HG03097 (cell line): ENCODE measurements at regions not wholly inside any gene's neighbourhood (a gene's known extent, or its start where the extent isn't known, plus 50 kb on each side); places are given as distances from the start of the nearest gene placed in this dataset.

Experiments
- ATAC-seq: cut with Tn5 transposase; IDR thresholded peaks from one replicate; pipeline ENCODE4 v1.9.1; 2021; ENCODE audit not compliant: unreplicated experiment, low FRiP score

GRCh38 chr1:101652484-101652883, 344.2 kb downstream of the OLFM3 start:
- ATAC-seq, result no peak

DNA sequence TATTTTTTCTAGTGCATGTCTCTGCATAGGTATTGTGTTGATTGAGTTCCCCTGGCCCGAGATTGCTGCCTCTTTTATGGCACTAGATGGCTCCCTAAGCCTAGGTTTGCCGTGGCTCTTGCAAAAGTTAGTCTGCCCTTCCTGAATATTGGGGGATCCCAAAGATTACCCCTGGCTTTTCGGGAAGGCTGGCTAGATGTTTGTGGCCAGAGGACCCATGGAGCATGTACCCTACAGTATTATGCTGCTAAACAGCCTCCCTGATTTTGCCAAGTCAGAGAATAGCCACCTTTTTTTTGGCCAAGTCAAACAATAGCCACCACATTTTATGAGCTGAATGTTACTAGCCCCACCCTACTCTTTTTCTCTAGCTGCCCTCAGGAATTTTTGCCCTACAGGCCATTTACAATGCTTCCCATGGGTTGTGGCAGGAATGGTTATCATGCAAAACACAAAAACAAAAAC, 343.2 kb downstream of the OLFM3 start:
- no peak for ATAC-seq

GRCh38 chr1:101664726-101665125, 332.0 kb downstream of the OLFM3 start:
- ATAC-seq, result no peak

- ATAC-seq, result no peak
These were observed 329.0 kb downstream of the OLFM3 start for GRCh38 chr1:101667761-101668160.

- no peak for ATAC-seq
These were observed 313.6 kb downstream of the OLFM3 start for GRCh38 chr1:101683136-101683535.

GRCh38 chr1:101683561-101683960, 313.2 kb downstream of the OLFM3 start:
- no peak for ATAC-seq

DNA sequence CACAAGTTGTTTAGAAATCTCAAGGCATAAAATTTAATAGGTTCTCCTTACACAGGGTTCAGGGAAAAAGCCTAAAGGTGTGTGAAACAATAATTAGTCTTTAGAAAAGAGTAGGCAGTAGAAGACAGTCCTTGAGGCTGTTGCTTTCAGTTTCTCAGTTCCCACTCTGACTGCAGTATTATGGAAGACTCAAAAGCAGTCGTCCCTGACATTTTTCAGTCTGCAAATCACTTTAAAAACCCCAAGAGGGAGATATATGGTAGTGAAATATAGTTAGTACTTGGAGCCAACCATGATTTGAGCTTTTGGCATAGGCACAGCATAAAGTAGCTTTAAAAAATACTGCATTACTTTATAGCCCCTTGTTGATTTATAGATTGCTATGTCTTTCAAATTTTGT, 299.7 kb downstream of the OLFM3 start:
- no peak for ATAC-seq

DNA sequence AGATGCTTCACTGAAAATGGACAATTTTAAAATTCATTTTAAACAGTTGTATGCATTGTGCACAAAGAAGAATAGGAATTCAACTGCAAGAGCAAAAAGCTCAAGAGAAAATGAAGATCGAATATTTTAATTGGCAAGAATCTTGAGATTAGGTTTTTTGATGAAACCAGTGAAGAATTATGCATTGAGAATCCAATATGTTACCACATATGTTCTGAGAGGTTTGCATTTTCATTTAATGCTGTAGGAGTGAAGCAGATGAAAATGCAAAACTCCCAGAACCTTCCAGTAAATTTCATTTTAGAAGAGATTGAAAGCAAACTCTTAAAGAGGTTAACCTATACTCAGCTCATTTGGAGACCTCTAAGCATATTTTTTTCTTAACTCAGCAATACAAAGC, 298.0 kb downstream of the OLFM3 start:
- ATAC-seq, result no peak

- no peak for ATAC-seq
These were observed 291.8 kb downstream of the OLFM3 start for GRCh38 chr1:101704895-101705294.

GRCh38 chr1:101706366-101706765, 290.4 kb downstream of the OLFM3 start:
- ATAC-seq, result no peak

- no peak for ATAC-seq
These were observed 287.0 kb downstream of the OLFM3 start for GRCh38 chr1:101709721-101710120.

DNA sequence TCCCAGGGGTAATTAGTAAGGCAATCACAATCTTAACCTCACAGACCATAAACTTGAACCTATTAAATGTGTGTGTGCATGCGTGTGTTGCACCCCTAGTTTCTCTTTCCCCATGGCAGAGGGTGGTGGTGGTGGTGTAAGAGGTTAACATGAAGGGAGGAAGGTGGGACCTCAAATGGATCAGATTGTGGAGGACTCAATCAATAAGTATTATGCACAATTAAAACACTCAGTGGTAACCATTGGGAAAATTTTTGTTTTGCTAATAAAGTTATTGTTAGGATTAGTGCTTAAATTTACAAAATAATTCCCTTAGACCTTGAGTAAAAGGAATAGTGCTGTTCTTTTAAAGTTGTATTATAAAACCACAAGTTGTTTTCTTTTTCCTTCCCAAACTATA, 283.0 kb downstream of the OLFM3 start:
- no peak for ATAC-seq

DNA sequence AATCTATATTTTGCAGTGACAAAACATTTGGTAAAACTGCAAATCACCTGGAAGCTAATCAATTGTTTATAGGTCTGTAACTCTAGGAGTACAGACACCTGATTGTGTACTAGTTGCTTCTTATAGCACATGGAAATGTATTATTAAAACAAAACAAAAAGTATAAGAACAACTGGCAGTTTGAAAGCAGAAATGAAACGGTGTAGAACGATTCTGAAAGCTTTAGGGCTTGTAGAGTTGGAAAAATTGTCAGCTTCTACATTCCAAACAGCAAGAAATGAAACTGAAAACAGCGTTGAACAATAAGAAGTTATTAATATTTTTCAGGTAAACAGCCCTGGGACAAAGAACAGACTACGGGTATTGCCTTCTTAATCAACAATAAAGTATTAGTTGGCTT, 273.3 kb downstream of the OLFM3 start:
- no peak for ATAC-seq

- no peak for ATAC-seq
These were observed 268.7 kb downstream of the OLFM3 start for GRCh38 chr1:101728029-101728428.

DNA sequence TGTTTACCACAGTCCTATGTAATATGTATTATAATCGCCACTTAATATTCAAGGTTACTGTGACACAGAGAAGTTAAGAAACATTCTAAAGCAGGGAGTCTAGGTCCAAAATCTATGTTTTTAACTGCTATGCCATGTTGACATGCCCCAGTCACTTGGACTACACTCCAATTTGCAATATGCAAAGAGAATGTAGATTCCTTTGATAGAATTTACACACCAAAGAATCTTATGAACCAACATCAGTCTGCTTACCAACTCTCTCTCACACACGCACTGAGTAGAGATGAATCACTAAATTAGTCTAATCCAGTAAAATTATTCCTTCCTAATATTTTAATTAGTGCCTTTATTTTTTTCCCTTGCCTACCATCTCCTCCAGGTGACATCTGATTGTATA, 266.2 kb downstream of the OLFM3 start:
- no peak for ATAC-seq

DNA sequence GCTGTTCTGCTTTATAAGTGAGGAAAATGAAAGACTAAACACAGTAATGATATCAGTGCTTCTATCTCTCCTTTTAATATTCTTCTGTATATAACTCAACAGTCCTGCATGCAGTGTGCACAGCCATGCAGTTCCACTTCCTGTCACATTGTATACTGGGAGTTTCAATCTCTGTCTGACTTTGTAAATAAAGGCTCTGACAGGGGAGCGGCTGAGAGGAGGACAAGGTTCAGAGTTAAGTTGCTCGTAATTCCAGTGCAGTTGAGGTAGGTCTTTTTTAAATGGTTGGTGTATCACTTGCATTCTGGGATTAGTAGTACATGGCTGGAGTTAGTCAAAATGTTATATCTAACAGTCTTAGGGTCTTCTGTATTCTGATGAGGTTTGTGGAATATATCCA, 264.5 kb downstream of the OLFM3 start:
- ATAC-seq, result no peak

- ATAC-seq, result no peak
These were observed 263.4 kb downstream of the OLFM3 start for GRCh38 chr1:101733340-101733739.

- no peak for ATAC-seq
These were observed 258.3 kb downstream of the OLFM3 start for GRCh38 chr1:101738475-101738874.

DNA sequence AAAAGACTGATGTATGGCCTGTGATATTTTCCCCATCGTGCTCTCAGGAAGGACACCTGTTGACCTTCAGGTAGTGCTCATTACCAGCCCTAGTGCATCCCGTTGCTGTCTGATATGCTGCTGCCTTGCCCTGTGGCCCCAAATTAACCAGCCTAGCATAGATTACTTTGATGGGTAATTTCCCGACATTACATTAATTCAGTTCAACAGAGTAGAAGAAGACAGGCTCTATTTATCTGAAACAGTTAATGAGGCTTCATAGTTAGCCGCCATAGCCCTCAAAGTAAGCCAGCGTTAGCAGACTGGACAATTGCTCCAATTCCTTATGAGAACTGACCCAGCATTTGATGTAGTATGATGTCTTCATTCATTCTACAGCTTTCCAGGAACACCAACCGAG, 257.6 kb downstream of the OLFM3 start:
- ATAC-seq, result no peak

DNA sequence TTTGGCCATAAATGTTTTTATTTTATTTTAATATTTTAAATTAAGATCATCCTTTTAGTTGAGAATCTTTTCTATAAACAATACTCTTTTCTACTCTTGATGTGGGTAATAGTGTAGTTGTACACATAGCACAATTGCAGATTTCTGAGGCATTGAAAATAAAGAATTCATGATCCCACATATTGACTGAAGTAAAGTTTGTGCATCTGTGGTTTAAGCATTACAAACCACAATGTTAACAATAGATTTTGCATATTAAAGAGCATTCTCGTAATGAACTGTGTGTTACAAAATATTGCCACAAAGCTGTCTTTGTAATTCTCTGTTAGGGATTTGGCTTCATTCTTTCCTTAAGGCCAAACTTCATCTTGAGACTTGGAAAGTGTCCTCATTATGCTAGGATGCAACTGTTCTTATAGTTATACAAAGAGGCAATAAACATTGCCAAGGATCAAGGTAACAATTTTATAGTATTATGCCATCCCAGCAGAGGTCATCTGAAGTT, 256.8 kb downstream of the OLFM3 start:
- ATAC-seq, result no peak

DNA sequence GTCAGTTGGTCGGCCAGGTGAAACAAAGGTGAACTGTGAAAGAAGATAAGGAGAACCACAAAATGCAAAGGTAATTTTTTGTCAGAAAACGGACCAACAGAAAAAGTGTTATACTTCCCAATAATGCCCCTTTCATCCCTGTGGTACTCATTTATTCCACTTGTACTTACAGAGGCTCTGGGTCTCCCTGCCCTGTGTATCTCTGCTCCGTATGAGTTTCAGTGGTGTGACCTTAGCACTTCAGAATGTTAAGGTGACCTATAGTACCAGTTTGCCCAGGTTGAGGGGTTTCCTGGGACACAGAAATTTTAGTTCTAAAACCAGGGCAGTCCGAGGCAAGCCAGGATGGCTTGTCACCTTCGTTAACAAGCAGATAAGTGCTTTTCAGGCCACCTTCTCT, 254.8 kb downstream of the OLFM3 start:
- no peak for ATAC-seq

GRCh38 chr1:101742509-101742908, 254.2 kb downstream of the OLFM3 start:
- no peak for ATAC-seq

- ATAC-seq, result no peak
These were observed 251.0 kb downstream of the OLFM3 start for GRCh38 chr1:101745551-101746270.
